Muscle of leg (tissue), 3 donors: ENCODE measurements at regions not wholly inside any gene's neighbourhood (a gene's known extent, or its start where the extent isn't known, plus 50 kb on each side); places are given as distances from the start of the nearest gene placed in this dataset.
"Not testable (repeated sequence)": the region's sequence is repeated elsewhere in the genome, so short reads cannot be mapped to it uniquely, and the experiment has no call there.

Source experiments
- DNase-seq: peaks from one replicate; pipeline ENCODE4 v3.0.0; 2013
- H3K27ac ChIP-seq: one replicate; pipeline ENCODE4 v1.5.1; 2013; ENCODE audit warnings: mild to moderate bottlenecking, low read length, control low read depth
- H3K27me3 ChIP-seq: one replicate; pipeline ENCODE4 v1.6.1; 2013; ENCODE audit warnings: low read length; ENCODE audit not compliant: control insufficient read depth, insufficient read depth
- H3K36me3 ChIP-seq: one replicate; pipeline ENCODE4 v1.6.1; 2013; ENCODE audit warnings: low read length; ENCODE audit not compliant: control insufficient read depth, insufficient read depth
- H3K4me1 ChIP-seq: one replicate; pipeline ENCODE4 v1.6.1; 2013; ENCODE audit warnings: low read length; ENCODE audit not compliant: control insufficient read depth, insufficient read depth
- H3K4me3 ChIP-seq: one replicate; pipeline ENCODE4 v1.5.1; 2013; ENCODE audit warnings: low read length, control low read depth
- H3K9me3 ChIP-seq: replicated peaks from 2 replicates; pipeline ENCODE4 v1.6.1; 2013; ENCODE audit warnings: low read depth, low read length; ENCODE audit not compliant: control insufficient read depth
- WGBS: methylation state at CpG from one replicate; pipeline ENCODE4 v1.1.5; 2013; ENCODE audit warnings: missing lambda C conversion rate; ENCODE audit not compliant: insufficient coverage; 5-methylcytosine and 5-hydroxymethylcytosine counted together

- not testable (repeated sequence) for H3K27me3 ChIP-seq, DNase-seq, H3K36me3 ChIP-seq, H3K27ac ChIP-seq, H3K4me1 ChIP-seq, H3K4me3 ChIP-seq
- WGBS: 70% methylated on average over 4 of the region's 4 CpGs
- H3K9me3 ChIP-seq: peaks cover 34% of the 10 kb centered on the region
Observed at GRCh38 chr16:34062620-34063253, 603.3 kb downstream of the TP53TG3F start.

GRCh38 chr16:34063498-34064157, 604.2 kb downstream of the TP53TG3F start:
- H3K4me1 ChIP-seq, H3K27me3 ChIP-seq, H3K4me3 ChIP-seq, H3K36me3 ChIP-seq, H3K27ac ChIP-seq, DNase-seq: not testable (repeated sequence)
- 83% methylated on average over 1 of the region's 1 CpG for WGBS
- H3K9me3 ChIP-seq: peaks cover 34% of the 10 kb centered on the region

- H3K9me3 ChIP-seq: peaks cover 33% of the 10 kb centered on the region
- 70% methylated on average over 2 of the region's 2 CpGs for WGBS
- not testable (repeated sequence) for H3K4me3 ChIP-seq
Observed at GRCh38 chr16:34064602-34065001, 605.2 kb downstream of the TP53TG3F start.

GRCh38 chr16:34069731-34070130, 610.3 kb downstream of the TP53TG3F start:
- H3K36me3 ChIP-seq, H3K4me3 ChIP-seq, H3K4me1 ChIP-seq, H3K27ac ChIP-seq, DNase-seq, H3K27me3 ChIP-seq: not testable (repeated sequence)
- H3K9me3 ChIP-seq: peaks cover 14% of the 10 kb centered on the region
- WGBS: 87% methylated on average over 16 of the region's 18 CpGs

More at GRCh38 chr16:34064602-34065001, 605.2 kb downstream of the TP53TG3F start:
- H3K4me1 ChIP-seq, DNase-seq, H3K36me3 ChIP-seq, H3K27ac ChIP-seq, H3K27me3 ChIP-seq: not testable (repeated sequence)

GRCh38 chr16:34078691-34079090, 619.3 kb downstream of the TP53TG3F start:
- peak; percentile 5 for DNase-seq
- Histone ChIP-seq H3K4me3 (no peak overlapping the region), H3K4me1 (no peaks in the 10 kb centered on the region), H3K27ac (no peak overlapping the region), H3K9me3 (peaks cover 2% of the 10 kb centered on the region), H3K27me3 (no peaks in the 10 kb centered on the region), H3K36me3 (no peaks in the 10 kb centered on the region)
- WGBS: 69% methylated on average over 11 of the region's 14 CpGs

- not testable (repeated sequence) for DNase-seq
Observed at GRCh38 chr16:34085038-34085437, 625.6 kb downstream of the TP53TG3F start.

GRCh38 chr16:34095006-34095405, 635.6 kb downstream of the TP53TG3F start:
- not testable (repeated sequence) for H3K27ac ChIP-seq, H3K4me3 ChIP-seq, H3K4me1 ChIP-seq, DNase-seq, H3K36me3 ChIP-seq, H3K27me3 ChIP-seq
- H3K9me3 ChIP-seq: peaks cover 43% of the 10 kb centered on the region
- WGBS: 82% methylated on average over 10 of the region's 14 CpGs

More at GRCh38 chr16:34085038-34085437, 625.6 kb downstream of the TP53TG3F start:
- peaks cover 28% of the 10 kb centered on the region for H3K9me3 ChIP-seq
- not testable (repeated sequence) for H3K4me1 ChIP-seq, H3K36me3 ChIP-seq, H3K27ac ChIP-seq, H3K4me3 ChIP-seq, H3K27me3 ChIP-seq
- WGBS: 58% methylated on average over 5 of the region's 5 CpGs

GRCh38 chr16:34096911-34097310, 637.5 kb downstream of the TP53TG3F start:
- H3K27me3 ChIP-seq, H3K36me3 ChIP-seq, H3K4me3 ChIP-seq, DNase-seq, H3K27ac ChIP-seq, H3K4me1 ChIP-seq: not testable (repeated sequence)
- peaks cover 41% of the 10 kb centered on the region for H3K9me3 ChIP-seq
- 76% methylated on average over 4 of the region's 4 CpGs for WGBS

- not testable (repeated sequence) for H3K36me3 ChIP-seq, H3K4me3 ChIP-seq, H3K27me3 ChIP-seq, H3K4me1 ChIP-seq, H3K27ac ChIP-seq
- H3K9me3 ChIP-seq: peaks cover 41% of the 10 kb centered on the region
- peak; percentile 1 for DNase-seq
- WGBS: 79% methylated on average over 3 of the region's 3 CpGs
Observed at GRCh38 chr16:34097326-34097725, 637.9 kb downstream of the TP53TG3F start.

- not testable (repeated sequence) for DNase-seq, H3K36me3 ChIP-seq, H3K27ac ChIP-seq, H3K27me3 ChIP-seq, H3K4me1 ChIP-seq, H3K4me3 ChIP-seq
- H3K9me3 ChIP-seq: peaks cover 41% of the 10 kb centered on the region
Observed at GRCh38 chr16:34098033-34098432, 638.6 kb downstream of the TP53TG3F start.
